Stimulated activated CD8-positive, alpha-beta memory T cell treated with anti-CD3 and anti-CD28 coated beads, Interleukin-7, amount 100 ng/mL, for 48 hours (primary cell): ENCODE measurements at regions not wholly inside any gene's neighbourhood (a gene's known extent, or its start where the extent isn't known, plus 50 kb on each side); places are given as distances from the start of the nearest gene placed in this dataset.
"Not testable (repeated sequence)": the region's sequence is repeated elsewhere in the genome, so short reads cannot be mapped to it uniquely, and the experiment has no call there.

ENCODE experiments used
- DNase-seq, 2 donors: peaks; one replicate each; pipeline ENCODE4 v3.0.0-alpha.2; 2020; ENCODE audit warnings: low read depth in 1 of 2; ENCODE audit errors: extremely low read depth in 1 of 2

DNA sequence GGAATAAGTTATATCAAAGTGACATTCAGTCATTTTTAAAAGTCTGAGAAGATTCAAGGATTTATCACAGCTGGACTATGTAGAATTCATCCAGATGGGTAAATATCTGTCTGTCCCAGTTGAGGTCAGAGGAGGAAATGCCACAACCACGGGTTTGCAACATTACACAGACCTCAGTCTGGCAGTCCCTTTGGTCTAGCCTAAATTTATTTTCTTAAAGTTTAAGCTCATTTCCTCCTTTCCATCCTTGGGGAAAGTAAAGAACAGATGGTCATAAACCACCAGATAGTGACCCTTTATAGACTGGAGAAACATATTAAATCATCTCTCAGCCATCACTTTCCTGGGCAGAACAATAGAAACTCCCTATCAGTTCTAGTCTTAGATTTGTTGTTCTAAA is 238.4 kb upstream of the DDI1 start:
- DNase-seq: no peak

- no peak for DNase-seq
Observed at GRCh38 chr11:103798446-103798845, 238.0 kb upstream of the DDI1 start.

DNA sequence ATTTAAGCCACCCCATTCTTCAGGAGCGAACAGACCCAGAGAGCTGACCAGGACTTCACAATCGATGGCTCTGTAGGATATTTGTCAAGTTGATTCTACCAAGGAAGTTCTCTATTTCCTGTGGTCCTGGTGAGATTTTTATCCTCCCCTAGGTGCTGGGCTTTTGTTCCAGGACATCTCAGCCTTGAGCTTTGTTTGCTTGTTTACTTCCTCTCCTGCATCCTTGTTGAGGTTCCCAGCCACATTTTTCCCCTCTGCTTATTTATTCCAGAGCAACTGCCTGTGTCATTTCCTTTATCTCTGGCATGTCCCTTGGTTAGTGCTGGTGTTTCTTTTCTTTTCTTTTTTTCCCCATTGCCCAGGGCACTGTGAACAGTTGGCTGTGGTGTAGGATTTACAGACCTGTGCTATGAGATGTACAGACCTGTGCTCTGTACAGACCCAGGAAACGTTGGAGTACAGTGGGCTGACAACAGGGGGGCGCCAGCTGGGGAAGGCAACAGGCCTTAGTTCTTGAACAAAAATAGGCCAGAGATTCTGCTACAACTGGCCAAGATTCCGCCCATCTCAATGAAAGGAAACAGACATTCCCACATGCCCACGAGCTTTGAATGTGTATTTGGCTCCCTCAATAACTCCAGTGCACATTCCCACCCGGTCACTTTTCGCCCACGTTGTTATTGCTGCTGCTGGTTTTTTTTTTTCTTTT is 235.9 kb upstream of the DDI1 start:
- DNase-seq: no peak

- DNase-seq: no peak
Observed at GRCh38 chr11:103803062-103803461, 233.4 kb upstream of the DDI1 start.

GRCh38 chr11:103805688-103806009 is 230.8 kb upstream of the DDI1 start:
- no peak for DNase-seq

GRCh38 chr11:103806130-103806895 is 230.1 kb upstream of the DDI1 start:
- no peak for DNase-seq

- DNase-seq: no peak
Observed at GRCh38 chr11:103807806-103808205, 228.6 kb upstream of the DDI1 start.

DNA sequence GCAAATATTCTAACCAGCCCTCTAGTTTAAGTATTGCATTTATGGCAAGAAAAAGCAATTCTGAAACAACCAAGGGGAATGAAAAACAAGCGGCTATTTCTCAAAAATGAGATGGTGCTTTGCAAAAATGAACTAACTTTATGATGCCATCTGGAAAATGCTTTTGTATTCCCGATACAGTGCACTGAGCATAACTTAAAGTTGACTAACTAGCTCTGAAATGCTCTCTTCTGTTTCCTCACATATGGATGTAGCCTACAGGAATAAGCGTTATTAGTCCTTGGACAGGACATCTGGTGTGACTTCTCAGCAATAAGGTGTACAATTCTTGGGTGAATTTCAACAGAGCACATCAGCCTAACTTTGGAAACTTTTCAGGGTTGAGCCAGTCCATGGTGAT is 228.2 kb upstream of the DDI1 start:
- no peak for DNase-seq

- no peak for DNase-seq
Observed at GRCh38 chr11:103811870-103812455, 224.5 kb upstream of the DDI1 start.

GRCh38 chr11:103812680-103813079 is 223.8 kb upstream of the DDI1 start:
- DNase-seq: no peak

- not testable (repeated sequence) for DNase-seq
Observed at GRCh38 chr11:103820345-103820744, 216.1 kb upstream of the DDI1 start.

GRCh38 chr11:103824116-103824515 is 212.3 kb upstream of the DDI1 start:
- DNase-seq: no peak

- DNase-seq: no peak
Observed at GRCh38 chr11:103825469-103825868, 211.0 kb upstream of the DDI1 start.

DNA sequence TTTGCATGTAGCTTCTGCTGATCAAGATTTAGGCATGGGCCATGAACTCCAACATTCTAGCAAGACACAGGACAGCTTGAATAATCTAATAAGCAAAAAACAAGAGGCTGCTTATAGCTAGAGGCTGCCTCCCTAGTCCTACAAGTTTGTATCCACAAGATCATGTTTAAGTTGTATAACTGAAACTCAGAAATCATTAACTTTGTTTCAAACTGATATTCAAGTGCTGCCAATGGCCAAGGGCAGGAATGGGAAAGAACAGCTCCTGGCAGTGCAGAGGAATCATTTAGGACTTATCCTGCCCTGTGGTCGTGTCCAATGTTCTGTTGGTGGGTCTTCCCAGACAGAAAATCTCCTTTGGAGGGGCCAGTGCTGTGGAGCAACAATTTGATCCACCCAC is 209.6 kb upstream of the DDI1 start:
- no peak for DNase-seq

- DNase-seq: no peak
Observed at GRCh38 chr11:103829596-103829995, 206.8 kb upstream of the DDI1 start.

DNA sequence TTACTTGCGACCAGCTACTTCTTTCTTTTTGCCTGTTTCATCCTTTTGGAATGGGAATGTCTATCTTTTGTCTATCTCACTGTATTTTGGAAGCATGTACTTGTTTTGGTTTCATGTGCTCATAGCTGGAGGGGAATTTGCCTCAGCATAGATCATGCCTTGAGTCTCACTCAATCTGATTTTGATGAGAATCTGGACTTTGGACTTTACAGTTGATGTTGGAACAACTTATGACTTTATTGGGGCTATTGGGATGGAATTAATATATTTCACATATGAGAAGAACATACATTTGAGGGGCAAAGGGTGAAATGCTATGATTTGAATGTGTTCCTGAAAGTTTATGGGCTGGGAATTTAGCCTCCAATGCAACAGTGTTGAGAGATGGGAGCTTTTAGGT is 206.2 kb upstream of the DDI1 start:
- no peak for DNase-seq

GRCh38 chr11:103832762-103833161 is 203.7 kb upstream of the DDI1 start:
- no peak for DNase-seq

GRCh38 chr11:103842191-103842590 is 194.2 kb upstream of the DDI1 start:
- no peak for DNase-seq

GRCh38 chr11:103842795-103843194 is 193.6 kb upstream of the DDI1 start:
- no peak for DNase-seq

DNA sequence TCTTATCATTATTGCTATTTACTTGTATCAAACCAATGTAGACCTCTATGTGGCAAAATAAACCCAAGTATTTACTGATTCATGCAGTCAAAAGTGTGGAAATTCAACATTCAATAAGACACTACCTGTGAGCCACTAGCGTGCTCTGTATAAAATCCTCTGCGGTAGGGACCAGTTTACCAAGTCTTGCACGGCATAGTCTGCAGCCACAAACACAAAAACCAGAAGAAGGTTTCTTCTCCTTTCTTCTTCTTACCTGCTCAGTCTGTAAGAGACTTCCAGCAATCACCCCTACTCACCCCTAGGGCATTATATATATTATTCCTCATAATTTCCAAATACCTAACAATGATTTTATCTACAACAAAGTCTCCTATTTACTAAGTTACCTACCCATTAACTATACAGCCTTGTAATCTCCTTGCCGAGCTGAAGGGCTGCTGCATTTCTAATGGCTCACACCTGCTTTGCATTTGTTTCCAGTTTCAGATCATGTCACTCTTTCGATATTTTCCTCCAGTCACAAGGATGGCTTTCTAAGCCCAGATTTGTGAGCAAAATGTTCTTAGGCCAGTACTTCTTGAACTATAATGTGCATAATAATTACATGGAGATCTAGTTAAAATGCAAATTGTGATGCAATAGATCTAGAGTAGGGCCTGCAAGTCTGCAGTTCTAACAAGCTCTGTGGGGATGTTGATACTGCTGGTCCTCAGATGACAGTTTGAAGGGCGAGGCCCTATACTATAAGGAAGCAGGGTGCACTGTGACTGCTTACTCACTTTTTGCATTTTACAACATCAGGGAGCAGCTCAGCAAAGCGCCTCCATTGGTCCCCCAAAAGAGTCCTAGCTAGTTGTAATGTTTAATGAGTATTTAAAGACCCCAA is 191.9 kb upstream of the DDI1 start:
- no peak for DNase-seq

GRCh38 chr11:103845331-103845730 is 191.1 kb upstream of the DDI1 start:
- DNase-seq: no peak
